ENCODE measurements at regions not wholly inside any gene's neighbourhood (a gene's known extent, or its start where the extent isn't known, plus 50 kb on each side); places are given as distances from the start of the nearest gene placed in this dataset.

DNA sequence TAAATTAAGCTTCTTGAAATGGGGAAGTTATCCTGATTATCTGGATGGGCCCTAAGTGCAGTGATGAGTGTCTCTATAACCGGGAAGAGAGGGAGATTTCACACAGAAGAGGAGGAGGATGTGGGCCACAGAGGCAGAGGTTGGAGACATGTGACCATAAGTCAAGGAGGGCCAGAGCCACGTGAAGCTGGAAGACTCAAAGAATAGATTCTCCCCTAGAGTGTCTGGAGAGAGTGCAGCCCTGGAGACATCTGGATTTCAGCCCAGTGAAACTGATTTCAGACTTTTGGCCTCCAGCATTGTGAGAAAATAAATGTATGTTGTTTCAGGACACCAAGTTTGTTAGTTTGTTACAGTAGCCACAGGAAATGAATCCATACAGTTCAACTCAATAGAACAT, 442.9 kb downstream of the NTRK2 start:
- no peak overlapping the region for H3K9ac ChIP-seq (ENCODE audit: insufficient read depth, low read length, poor library complexity, severe bottlenecking)
- DNase-seq = no peak
- H4K20me1 ChIP-seq (ENCODE audit: insufficient read depth, low read length) = no peaks in the 10 kb centered on the region
- Mint-ChIP-seq H3K36me3 (no peaks in the 10 kb centered on the region), H3K9me3 (peaks cover 0 to 6% (median 0%) of the 10 kb centered on the region in 7 donors), H3K27me3 (ENCODE audit: low read depth in 3 of 3) (peaks cover 0 to 3% (median 0%) of the 10 kb centered on the region in 3 donors), H3K27ac (no peak overlapping the region), H3K4me3 (no peak overlapping the region), H3K4me1 (no peaks in the 10 kb centered on the region)
- H3K9me3 ChIP-seq (replicated peaks in 1 of 2; ENCODE audit: control insufficient read depth in 1 of 2, insufficient read depth in 1 of 2, low read length in 2 of 2) = no peaks in the 10 kb centered on the region
- TF ChIP-seq, protein P1, sequence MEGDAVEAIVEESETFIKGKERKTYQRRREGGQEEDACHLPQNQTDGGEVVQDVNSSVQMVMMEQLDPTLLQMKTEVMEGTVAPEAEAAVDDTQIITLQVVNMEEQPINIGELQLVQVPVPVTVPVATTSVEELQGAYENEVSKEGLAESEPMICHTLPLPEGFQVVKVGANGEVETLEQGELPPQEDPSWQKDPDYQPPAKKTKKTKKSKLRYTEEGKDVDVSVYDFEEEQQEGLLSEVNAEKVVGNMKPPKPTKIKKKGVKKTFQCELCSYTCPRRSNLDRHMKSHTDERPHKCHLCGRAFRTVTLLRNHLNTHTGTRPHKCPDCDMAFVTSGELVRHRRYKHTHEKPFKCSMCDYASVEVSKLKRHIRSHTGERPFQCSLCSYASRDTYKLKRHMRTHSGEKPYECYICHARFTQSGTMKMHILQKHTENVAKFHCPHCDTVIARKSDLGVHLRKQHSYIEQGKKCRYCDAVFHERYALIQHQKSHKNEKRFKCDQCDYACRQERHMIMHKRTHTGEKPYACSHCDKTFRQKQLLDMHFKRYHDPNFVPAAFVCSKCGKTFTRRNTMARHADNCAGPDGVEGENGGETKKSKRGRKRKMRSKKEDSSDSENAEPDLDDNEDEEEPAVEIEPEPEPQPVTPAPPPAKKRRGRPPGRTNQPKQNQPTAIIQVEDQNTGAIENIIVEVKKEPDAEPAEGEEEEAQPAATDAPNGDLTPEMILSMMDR (IDR thresholded peaks at IDR 0.05) = no peak
- H3K4me1 ChIP-seq (ENCODE audit: control insufficient read depth in 1 of 2, insufficient read depth in 2 of 2, low read length in 2 of 2) = no peaks in the 10 kb centered on the region
- H3K4me3 ChIP-seq (replicated peaks in 1 of 3; ENCODE audit: low read depth in 2 of 3, low read length in 3 of 3) = no peak overlapping the region
- H3K36me3 ChIP-seq (replicated peaks in 1 of 2; ENCODE audit: control insufficient read depth in 1 of 2, insufficient read depth in 2 of 2, low read length in 2 of 2) = no peaks in the 10 kb centered on the region
- WGBS (ENCODE audit: insufficient coverage) = 95% methylated on average over 2 of the region's 2 CpGs
- no peaks in the 10 kb centered on the region for H3K27me3 ChIP-seq (ENCODE audit: control insufficient read depth in 2 of 2, insufficient read depth in 2 of 2, low read length in 2 of 2)
- H3K4me2 ChIP-seq (replicated peaks; ENCODE audit: extremely low read depth, low read length, poor library complexity, severe bottlenecking) = no peak overlapping the region
- H2AFZ ChIP-seq (ENCODE audit: insufficient read depth, low read depth, low read length, poor library complexity, severe bottlenecking) = no peak overlapping the region
- no peaks in the 10 kb centered on the region for H3K79me2 ChIP-seq (ENCODE audit: insufficient read depth, low read length)
- H3K27ac ChIP-seq (ENCODE audit: low read depth in 1 of 2, low read length in 2 of 2) = no peak overlapping the region
- intact Hi-C loops (cut with micrococcal nuclease) = no loop called here

DNA sequence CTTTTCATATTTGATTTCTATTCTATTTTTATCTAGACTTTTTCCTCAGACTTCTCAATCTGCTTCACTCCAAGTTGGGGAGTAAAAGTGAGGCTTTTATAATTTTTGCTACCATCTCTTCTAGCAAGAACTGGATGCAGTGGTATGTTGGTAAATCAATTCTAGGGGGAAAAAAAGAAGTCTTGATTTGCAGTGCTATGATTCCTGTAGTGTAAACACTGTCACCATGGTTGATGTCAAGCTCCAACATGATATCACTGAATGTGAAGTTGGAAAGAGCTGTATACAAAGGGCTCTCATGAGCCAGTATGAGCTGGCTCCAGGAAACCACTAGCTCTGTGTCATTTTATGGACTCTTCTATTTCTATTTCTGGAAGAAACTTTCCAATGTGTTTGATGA, 439.2 kb downstream of the NTRK2 start:
- Histone ChIP-seq H3K36me3 (replicated peaks in 1 of 2; ENCODE audit: control insufficient read depth in 1 of 2, insufficient read depth in 2 of 2, low read length in 2 of 2) (no peaks in the 10 kb centered on the region), H3K27me3 (ENCODE audit: control insufficient read depth in 2 of 2, insufficient read depth in 2 of 2, low read length in 2 of 2) (no peaks in the 10 kb centered on the region), H3K4me2 (replicated peaks; ENCODE audit: extremely low read depth, low read length, poor library complexity, severe bottlenecking) (no peak overlapping the region), H3K4me1 (ENCODE audit: control insufficient read depth in 1 of 2, insufficient read depth in 2 of 2, low read length in 2 of 2) (no peaks in the 10 kb centered on the region), H3K27ac (ENCODE audit: low read depth in 1 of 2, low read length in 2 of 2) (no peak overlapping the region), H3K79me2 (ENCODE audit: insufficient read depth, low read length) (no peaks in the 10 kb centered on the region), H3K9me3 (replicated peaks in 1 of 2; ENCODE audit: control insufficient read depth in 1 of 2, insufficient read depth in 1 of 2, low read length in 2 of 2) (no peaks in the 10 kb centered on the region), H3K9ac (ENCODE audit: insufficient read depth, low read length, poor library complexity, severe bottlenecking) (no peak overlapping the region), H4K20me1 (ENCODE audit: insufficient read depth, low read length) (no peaks in the 10 kb centered on the region), H3K4me3 (replicated peaks in 1 of 3; ENCODE audit: low read depth in 2 of 3, low read length in 3 of 3) (no peak overlapping the region), H2AFZ (ENCODE audit: insufficient read depth, low read depth, low read length, poor library complexity, severe bottlenecking) (no peak overlapping the region)
- no peak overlapping the region for H3K4me3 Mint-ChIP-seq
- no peak overlapping the region for H3K27ac Mint-ChIP-seq
- TF ChIP-seq, protein P1 (IDR thresholded peaks at IDR 0.05) = no peak
- H3K9me3 Mint-ChIP-seq = peaks cover 0 to 2% (median 0%) of the 10 kb centered on the region in 7 donors
- no peaks in the 10 kb centered on the region for H3K4me1 Mint-ChIP-seq
- H3K27me3 Mint-ChIP-seq (ENCODE audit: low read depth in 3 of 3) = peaks cover 0 to 5% (median 0%) of the 10 kb centered on the region in 3 donors
- no peak for DNase-seq
- intact Hi-C loops (cut with micrococcal nuclease) = no loop called here
- H3K36me3 Mint-ChIP-seq = no peaks in the 10 kb centered on the region

All from CD14-positive monocyte (primary cell).